Smooth muscle cell (in vitro differentiated cells): ENCODE measurements at regions not wholly inside any gene's neighbourhood (a gene's known extent, or its start where the extent isn't known, plus 50 kb on each side); places are given as distances from the start of the nearest gene placed in this dataset.

Experiments used
- DNase-seq: peaks from one replicate; lab custom pipeline; 2025; ENCODE audit not compliant: unreplicated experiment; lab: John Stamatoyannopoulos, UW
- H2AFZ ChIP-seq: fragments of 200-600 bp; sonication (generic); 2 replicates; pipeline ENCODE4 v1.6.0; 2016; ENCODE audit warnings: antibody characterized with exemption, low read depth, mild to moderate bottlenecking
- H3F3A ChIP-seq: fragments of 200-600 bp; sonication (generic); 2 replicates; pipeline ENCODE4 v1.6.0; 2017; ENCODE audit warnings: antibody characterized with exemption, low read depth
- H3K27ac ChIP-seq: fragments of 200-600 bp; sonication (generic); 2 replicates; pipeline ENCODE4 v1.5.1; 2016; ENCODE audit warnings: low read depth, mild to moderate bottlenecking
- H3K27me3 ChIP-seq: fragments of 200-600 bp; sonication (generic); 2 replicates; pipeline ENCODE4 v1.6.1; 2016; ENCODE audit warnings: low read depth, mild to moderate bottlenecking
- H3K36me3 ChIP-seq: fragments of 200-600 bp; sonication (generic); 2 replicates; pipeline ENCODE4 v1.5.1; 2016; ENCODE audit warnings: low read depth
- H3K4me1 ChIP-seq: fragments of 200-600 bp; sonication (generic); 2 replicates; pipeline ENCODE4 v1.5.1; 2016; ENCODE audit warnings: low read depth
- H3K4me2 ChIP-seq: fragments of 200-600 bp; sonication (generic); 2 replicates; pipeline ENCODE4 v1.6.0; 2016; ENCODE audit warnings: mild to moderate bottlenecking
- H3K4me3 ChIP-seq: fragments of 200-600 bp; sonication (generic); 2 replicates; pipeline ENCODE4 v1.5.1; 2016; ENCODE audit warnings: mild to moderate bottlenecking
- H3K79me2 ChIP-seq: fragments of 200-600 bp; sonication (generic); 2 replicates; pipeline ENCODE4 v1.6.0; 2016; ENCODE audit warnings: low read depth, mild to moderate bottlenecking
- H3K9ac ChIP-seq: fragments of 200-600 bp; sonication (generic); 2 replicates; pipeline ENCODE4 v1.6.0; 2016; ENCODE audit warnings: low read depth
- H3K9me3 ChIP-seq: fragments of 200-600 bp; sonication (generic); replicated peaks from 2 replicates; pipeline ENCODE4 v1.5.1; 2016; ENCODE audit warnings: low read depth
- H4K20me1 ChIP-seq: fragments of 200-600 bp; sonication (generic); 2 replicates; pipeline ENCODE4 v1.6.0; 2016; ENCODE audit warnings: low read depth
- WGBS: methylation state at CpG from one replicate; pipeline ENCODE4 v1.1.7; 2016; ENCODE audit warnings: low lambda C conversion rate; 5-methylcytosine and 5-hydroxymethylcytosine counted together
- TF ChIP-seq, protein P1 (sequence below): fragments of 200-600 bp; sonication (generic); IDR thresholded peaks from 2 replicates; pipeline ENCODE4 v1.5.1; 2017; ENCODE audit warnings: borderline replicate concordance, mild to moderate bottlenecking, antibody characterized with exemption; ENCODE audit not compliant: insufficient read depth, poor library complexity, severe bottlenecking

DNA sequence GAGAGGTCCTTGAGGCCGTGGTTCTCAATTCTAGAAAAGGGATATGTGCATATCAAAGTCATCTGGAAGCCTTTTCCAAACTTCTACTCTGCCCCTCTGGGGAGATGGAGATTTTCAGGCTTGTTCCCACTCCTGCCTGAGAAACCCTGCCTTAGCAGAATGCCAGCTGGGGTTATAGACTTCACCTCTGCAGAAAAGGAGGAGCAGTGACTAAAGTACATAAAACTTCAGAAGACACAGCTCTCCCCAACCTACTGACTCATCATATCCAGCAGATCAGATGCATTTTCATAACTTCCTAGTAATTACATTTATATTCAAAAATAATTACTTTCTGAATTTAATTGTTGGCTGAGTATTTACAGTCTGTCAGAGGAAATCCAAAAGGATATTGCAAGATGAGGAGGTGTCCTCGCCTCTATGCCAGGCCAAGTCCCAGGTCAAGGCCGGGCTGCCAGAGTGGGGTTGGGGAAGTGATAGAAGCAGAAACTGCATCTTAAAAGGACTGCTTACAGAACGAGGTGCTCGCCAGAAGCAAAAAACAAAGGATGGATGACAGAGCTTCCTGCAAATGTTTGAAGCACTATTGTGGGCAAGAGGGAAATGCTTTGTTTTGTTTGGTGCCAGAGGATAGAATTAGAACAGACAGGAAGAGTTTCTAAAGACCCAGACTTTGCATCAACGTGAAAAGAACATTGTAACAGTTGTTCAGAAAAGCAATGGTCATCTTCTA lies 75.6 kb upstream of the APCDD1 start:
- TF ChIP-seq, protein P1, sequence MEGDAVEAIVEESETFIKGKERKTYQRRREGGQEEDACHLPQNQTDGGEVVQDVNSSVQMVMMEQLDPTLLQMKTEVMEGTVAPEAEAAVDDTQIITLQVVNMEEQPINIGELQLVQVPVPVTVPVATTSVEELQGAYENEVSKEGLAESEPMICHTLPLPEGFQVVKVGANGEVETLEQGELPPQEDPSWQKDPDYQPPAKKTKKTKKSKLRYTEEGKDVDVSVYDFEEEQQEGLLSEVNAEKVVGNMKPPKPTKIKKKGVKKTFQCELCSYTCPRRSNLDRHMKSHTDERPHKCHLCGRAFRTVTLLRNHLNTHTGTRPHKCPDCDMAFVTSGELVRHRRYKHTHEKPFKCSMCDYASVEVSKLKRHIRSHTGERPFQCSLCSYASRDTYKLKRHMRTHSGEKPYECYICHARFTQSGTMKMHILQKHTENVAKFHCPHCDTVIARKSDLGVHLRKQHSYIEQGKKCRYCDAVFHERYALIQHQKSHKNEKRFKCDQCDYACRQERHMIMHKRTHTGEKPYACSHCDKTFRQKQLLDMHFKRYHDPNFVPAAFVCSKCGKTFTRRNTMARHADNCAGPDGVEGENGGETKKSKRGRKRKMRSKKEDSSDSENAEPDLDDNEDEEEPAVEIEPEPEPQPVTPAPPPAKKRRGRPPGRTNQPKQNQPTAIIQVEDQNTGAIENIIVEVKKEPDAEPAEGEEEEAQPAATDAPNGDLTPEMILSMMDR = no peak
- Histone ChIP-seq H3K4me1 (peaks cover 14% of the 10 kb centered on the region), H3K9ac (no peak overlapping the region), H4K20me1 (no peaks in the 10 kb centered on the region), H3K27ac (peak overlapping the region; percentile 22), H3K36me3 (no peaks in the 10 kb centered on the region), H2AFZ (no peak overlapping the region), H3K79me2 (no peaks in the 10 kb centered on the region), H3K9me3 (no peaks in the 10 kb centered on the region), H3F3A (no peaks in the 10 kb centered on the region), H3K4me2 (peak overlapping the region; percentile 38), H3K4me3 (no peak overlapping the region), H3K27me3 (no peaks in the 10 kb centered on the region)
- WGBS = 76% methylated on average over 6 of the region's 6 CpGs
- DNase-seq = no peak

DNA sequence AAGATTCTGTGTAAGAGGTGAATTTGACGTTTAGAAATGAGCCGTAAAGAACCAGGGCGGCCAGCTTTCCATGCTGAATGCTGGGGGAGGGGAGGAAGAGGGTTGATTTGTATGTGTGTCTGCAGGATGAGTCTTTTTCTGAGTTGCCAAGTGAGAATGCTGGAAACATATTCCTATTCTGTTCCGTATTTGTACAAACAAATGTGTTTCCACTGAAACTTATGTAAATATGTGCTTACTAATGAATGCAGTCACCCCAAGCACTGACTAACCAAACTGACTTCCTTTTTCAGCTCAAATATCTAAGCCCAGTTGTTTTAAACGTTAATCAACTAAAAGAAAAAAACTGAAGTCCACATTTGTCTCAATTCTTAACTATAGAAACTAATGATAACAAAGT lies 74.9 kb upstream of the APCDD1 start:
- H3K4me3 ChIP-seq = no peak overlapping the region
- no peak overlapping the region for H2AFZ ChIP-seq
- peaks cover 14% of the 10 kb centered on the region for H3K4me1 ChIP-seq
- H3K4me2 ChIP-seq = peak overlapping the region; percentile 14
- WGBS = 67% methylated on average over 5 of the region's 5 CpGs
- H3K36me3 ChIP-seq = no peaks in the 10 kb centered on the region
- H3K27ac ChIP-seq = peak overlapping the region; percentile 22
- no peaks in the 10 kb centered on the region for H3K27me3 ChIP-seq
- H3F3A ChIP-seq = no peaks in the 10 kb centered on the region
- DNase-seq = no peak
- H4K20me1 ChIP-seq = no peaks in the 10 kb centered on the region
- no peaks in the 10 kb centered on the region for H3K79me2 ChIP-seq
- TF ChIP-seq, protein P1 = no peak
- H3K9me3 ChIP-seq = no peaks in the 10 kb centered on the region
- H3K9ac ChIP-seq = no peak overlapping the region

DNA sequence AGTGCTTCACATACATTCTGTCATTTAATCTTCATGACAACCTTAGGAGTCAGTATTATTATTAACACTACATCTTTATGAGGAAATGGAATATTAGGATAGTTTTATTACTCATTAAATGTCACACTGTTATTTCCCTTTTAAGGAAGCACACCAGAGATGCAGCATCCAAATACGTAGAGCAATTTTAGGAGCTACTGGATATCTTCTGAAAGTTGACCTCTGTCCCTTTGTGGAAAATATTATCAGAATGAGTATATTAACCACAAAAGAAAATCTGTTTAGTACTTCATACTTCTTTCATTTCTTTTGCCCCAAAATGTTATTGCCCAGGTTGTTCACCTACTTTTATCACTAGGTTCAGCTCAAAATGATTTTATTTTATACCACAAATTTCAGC lies 72.9 kb upstream of the APCDD1 start:
- no peak overlapping the region for H3K9ac ChIP-seq
- no peaks in the 10 kb centered on the region for H3K36me3 ChIP-seq
- peaks cover 16% of the 10 kb centered on the region for H3K4me1 ChIP-seq
- TF ChIP-seq, protein P1 = no peak
- H3K4me3 ChIP-seq = no peak overlapping the region
- no peak overlapping the region for H3K4me2 ChIP-seq
- H2AFZ ChIP-seq = no peak overlapping the region
- no peak overlapping the region for H3K27ac ChIP-seq
- H4K20me1 ChIP-seq = no peaks in the 10 kb centered on the region
- no peaks in the 10 kb centered on the region for H3K27me3 ChIP-seq
- WGBS = 68% methylated on average over 1 of the region's 1 CpG
- no peaks in the 10 kb centered on the region for H3K79me2 ChIP-seq
- H3F3A ChIP-seq = no peaks in the 10 kb centered on the region
- no peak for DNase-seq
- no peaks in the 10 kb centered on the region for H3K9me3 ChIP-seq

DNA sequence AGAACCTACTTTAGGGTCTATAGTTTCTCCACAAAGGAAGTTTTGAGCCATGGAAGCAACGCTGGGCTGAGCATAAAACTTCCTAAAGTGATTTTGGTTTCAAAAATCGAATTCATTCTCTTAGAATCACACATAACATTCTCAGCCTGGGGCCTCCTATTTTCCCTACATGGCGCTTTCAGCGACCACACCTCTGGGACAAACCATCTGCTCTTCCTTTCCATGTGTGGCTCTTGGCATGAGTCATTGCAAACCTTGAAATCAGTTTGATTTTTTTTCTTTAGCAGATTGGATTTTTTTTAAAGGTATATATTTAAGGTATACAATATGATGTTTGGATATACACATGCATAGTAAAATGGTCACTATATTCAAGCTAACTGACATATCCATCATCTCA lies 72.5 kb upstream of the APCDD1 start:
- Histone ChIP-seq H3K79me2 (no peaks in the 10 kb centered on the region), H4K20me1 (no peaks in the 10 kb centered on the region), H3K27ac (no peak overlapping the region), H3K9ac (no peak overlapping the region), H3K9me3 (no peaks in the 10 kb centered on the region), H3K27me3 (no peaks in the 10 kb centered on the region), H3K4me1 (peaks cover 16% of the 10 kb centered on the region), H3K4me2 (no peak overlapping the region), H3K4me3 (no peak overlapping the region), H3F3A (no peaks in the 10 kb centered on the region), H3K36me3 (no peaks in the 10 kb centered on the region), H2AFZ (no peak overlapping the region)
- WGBS = 86% methylated on average over 4 of the region's 4 CpGs
- TF ChIP-seq, protein P1 = no peak
- no peak for DNase-seq
